IMR-90 (cell line): ENCODE measurements at regions not wholly inside any gene's neighbourhood (a gene's known extent, or its start where the extent isn't known, plus 50 kb on each side); places are given as distances from the start of the nearest gene placed in this dataset.

ENCODE experiments used
- CEBPB ChIP-seq: IDR thresholded peaks from 2 replicates; pipeline ENCODE4 v1.6.1; 2012; ENCODE audit warnings: low read depth, low read length, improper control_type of control experiment
- CHD1 ChIP-seq: IDR thresholded peaks from 2 replicates; pipeline ENCODE4 v1.6.1; 2012; ENCODE audit warnings: low read depth, low read length, improper control_type of control experiment
- CTCF ChIP-seq: conservative IDR thresholded peaks from 2 replicates; pipeline ENCODE4 v1.5.1; 2012; ENCODE audit warnings: mild to moderate bottlenecking, low read depth, low read length, improper control_type of control experiment
- ELK1 ChIP-seq: fragments of 150-350 bp; IDR thresholded peaks from 2 replicates; pipeline ENCODE4 v1.6.1; 2016; ENCODE audit warnings: low read depth, mild to moderate bottlenecking, low read length, moderate library complexity, borderline replicate concordance
- FOS ChIP-seq: fragments of 150-350 bp; IDR thresholded peaks from 2 replicates; pipeline ENCODE4 v1.6.1; 2016; ENCODE audit warnings: low read depth, low read length
- MAFK ChIP-seq: IDR thresholded peaks from 2 replicates; pipeline ENCODE4 v1.6.1; 2012; ENCODE audit warnings: low read depth, low read length, improper control_type of control experiment
- MAZ ChIP-seq: IDR thresholded peaks from 2 replicates; pipeline ENCODE4 v1.6.1; 2012; ENCODE audit warnings: low read depth, mild to moderate bottlenecking, low read length, improper control_type of control experiment, moderate library complexity, borderline replicate concordance
- POLR2A ChIP-seq: IDR thresholded peaks from 2 replicates; pipeline ENCODE4 v1.6.1; 2012; ENCODE audit warnings: mild to moderate bottlenecking, low read depth, low read length
- RAD21 ChIP-seq: IDR thresholded peaks from 2 replicates; pipeline ENCODE4 v1.6.1; 2012; ENCODE audit warnings: low read length, improper control_type of control experiment
- RCOR1 ChIP-seq: IDR thresholded peaks from 2 replicates; pipeline ENCODE4 v1.6.1; 2012; ENCODE audit warnings: mild to moderate bottlenecking, low read length, improper control_type of control experiment; ENCODE audit not compliant: insufficient replicate concordance
- RFX5 ChIP-seq: IDR thresholded peaks from 2 replicates; pipeline ENCODE4 v1.8.0; 2012; ENCODE audit warnings: low read depth, mild to moderate bottlenecking, low read length, moderate library complexity
- SMC3 ChIP-seq: fragments of 150-350 bp; IDR thresholded peaks from 2 replicates; pipeline ENCODE4 v1.6.1; 2016; ENCODE audit warnings: low read depth, mild to moderate bottlenecking, antibody characterized with exemption, low read length, moderate library complexity
- USF2 ChIP-seq: fragments of 150-350 bp; IDR thresholded peaks from 2 replicates; pipeline ENCODE4 v1.6.1; 2017; ENCODE audit warnings: mild to moderate bottlenecking, antibody characterized with exemption, low read length, low read depth

GRCh38 chr2:67725731-67726130, 328.6 kb downstream of the ETAA1 start:
- TF ChIP-seq POLR2A (no peak), FOS (no peak), CTCF (no peak), MAZ (no peak), RAD21 (no peak), RFX5 (no peak), USF2 (no peak), MAFK (no peak), SMC3 (no peak), RCOR1 (no peak), CEBPB (no peak), ELK1 (no peak), CHD1 (no peak)
